HG02884 (cell line): ENCODE measurements at regions not wholly inside any gene's neighbourhood (a gene's known extent, or its start where the extent isn't known, plus 50 kb on each side); places are given as distances from the start of the nearest gene placed in this dataset.
A peak's percentile ranks its signal among the peaks of the same experiment; 100 is the strongest.

Source experiments
- ATAC-seq: cut with Tn5 transposase; IDR thresholded peaks from one replicate; pipeline ENCODE4 v1.9.1; 2021; ENCODE audit warnings: mild to moderate bottlenecking, moderate library complexity; ENCODE audit not compliant: unreplicated experiment

GRCh38 chr12:67202678-67203012, 66.5 kb upstream of the CAND1 start:
- ATAC-seq: peak; percentile 84

DNA sequence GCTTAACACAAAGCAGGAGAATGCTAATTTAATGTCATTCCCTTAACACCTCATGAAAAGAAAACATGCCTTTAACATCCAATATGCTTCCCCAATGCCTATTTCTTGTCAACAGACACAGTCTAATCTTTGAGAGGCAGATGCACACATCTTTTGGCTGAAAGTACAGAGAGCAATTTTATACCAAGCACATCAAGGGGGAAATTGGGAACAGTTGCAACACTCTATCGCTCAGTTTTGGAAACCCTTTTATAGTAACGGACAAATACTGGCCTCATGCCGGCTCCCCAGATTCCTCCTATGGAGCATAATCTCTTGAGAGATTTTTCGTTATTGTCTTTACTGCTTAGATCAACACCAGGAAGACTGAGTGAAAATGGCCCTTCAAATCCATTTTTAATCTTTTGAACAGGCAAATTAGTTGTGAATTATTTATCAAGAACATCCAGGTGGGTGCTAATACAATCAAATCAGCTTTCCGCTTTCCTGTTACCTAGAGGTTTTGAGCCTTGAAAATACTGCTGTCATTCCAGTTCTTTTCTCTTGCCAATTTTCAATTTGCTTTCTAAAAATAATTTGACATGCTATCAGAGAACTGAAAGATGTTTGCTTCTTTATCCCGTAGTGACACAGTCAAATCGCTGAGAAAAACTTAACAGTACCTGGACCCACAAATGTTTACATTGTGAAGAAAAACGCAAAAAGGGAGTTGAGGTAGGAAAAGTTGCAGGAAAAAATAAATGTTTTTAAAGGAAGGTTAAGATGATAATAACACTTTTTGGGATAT, 60.7 kb upstream of the CAND1 start:
- no peak for ATAC-seq

GRCh38 chr12:67211029-67211428, 58.1 kb upstream of the CAND1 start:
- no peak for ATAC-seq

DNA sequence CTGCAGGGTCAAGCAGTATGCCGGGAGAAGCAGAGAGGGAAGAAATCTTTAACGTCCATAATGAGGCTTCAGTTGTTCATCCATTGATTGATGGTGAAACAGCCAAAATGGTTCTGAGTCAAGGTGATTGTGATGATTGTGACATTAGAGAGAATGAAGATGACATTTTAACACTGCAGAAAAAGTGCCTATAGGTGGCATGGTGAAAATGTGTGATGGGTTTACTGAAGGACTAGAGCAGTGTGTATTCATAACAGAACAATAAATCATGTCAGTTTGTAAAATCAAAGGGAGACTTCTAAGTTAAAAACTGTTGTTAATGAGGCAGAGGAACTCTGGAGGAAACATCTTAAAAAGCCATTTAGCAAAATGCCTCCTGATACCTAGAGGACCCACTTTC, 57.7 kb upstream of the CAND1 start:
- ATAC-seq: no peak

DNA sequence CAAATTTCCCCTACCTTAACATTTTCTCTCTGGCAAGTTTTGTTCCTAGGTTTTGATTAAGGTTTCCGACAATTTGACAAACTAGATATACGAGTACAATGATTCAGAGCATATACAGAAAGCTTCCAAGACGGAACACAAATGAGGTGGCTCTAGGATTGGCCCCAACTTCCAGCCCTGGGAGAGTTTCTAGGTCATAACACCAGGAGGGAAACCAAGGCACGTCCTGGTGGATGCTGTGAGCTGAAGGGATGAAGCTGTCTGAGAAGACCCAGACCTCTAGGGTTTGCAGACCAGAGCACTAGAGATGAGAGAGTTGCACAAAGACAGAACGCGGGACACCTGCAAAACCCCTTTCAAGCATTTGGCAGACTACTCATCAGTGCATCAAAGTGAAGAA, 51.5 kb upstream of the CAND1 start:
- ATAC-seq: no peak
